ENCODE measurements at regions not wholly inside any gene's neighbourhood (a gene's known extent, or its start where the extent isn't known, plus 50 kb on each side); places are given as distances from the start of the nearest gene placed in this dataset.

- TF ChIP-seq MYC (IDR thresholded peaks at IDR 0.05; ENCODE audit: low read depth, low read length) (no peak), MYC (CRISPR knock-in tag; IDR thresholded peaks at IDR 0.05; ENCODE audit: borderline replicate concordance, low read depth) (no peak)
Measured at GRCh38 chr16:9261376-9261775, 169.9 kb downstream of the HAPSTR1 start (continued).

GRCh38 chr16:9262941-9263715 is 171.7 kb downstream of the HAPSTR1 start:
- no peaks in the 10 kb centered on the region for H3K9me1 ChIP-seq (ENCODE audit: control insufficient read depth, insufficient read depth, low read length)
- TF ChIP-seq ELK1 (CRISPR knock-in tag; IDR thresholded peaks at IDR 0.05) (no peak), U2AF1 (optimal IDR thresholded peaks at IDR 0.05; ENCODE audit: low read depth, low read length) (no peak), CAMTA2 (CRISPR knock-in tag; conservative IDR thresholded peaks at IDR 0.05) (no peak), ID3 (CRISPR knock-in tag; IDR thresholded peaks at IDR 0.05) (no peak), ID3 (tag; IDR thresholded peaks at IDR 0.05) (no peak), NELFE (IDR thresholded peaks at IDR 0.05; ENCODE audit: insufficient read depth, insufficient read length) (no peak), POU5F1 (IDR thresholded peaks at IDR 0.05; ENCODE audit: borderline replicate concordance, low read depth, low read length, partially characterized antibody) (no peak), ARID2 (IDR thresholded peaks at IDR 0.05) (no peak), HMBOX1 (IDR thresholded peaks at IDR 0.05) (no peak), ZNF77 (CRISPR knock-in tag; IDR thresholded peaks at IDR 0.05) (no peak), ZHX1 (conservative IDR thresholded peaks at IDR 0.05; ENCODE audit: low read length) (no peak), RBM25 (IDR thresholded peaks at IDR 0.05; ENCODE audit: low read depth, low read length, severe bottlenecking) (no peak)

More at GRCh38 chr16:9262941-9263715, 171.7 kb downstream of the HAPSTR1 start:
- no TSS peak for BruUV-seq (replicated peaks)
- Histone ChIP-seq H3K4me3 (no peak overlapping the region), H3K9me3 (replicated peaks; ENCODE audit: control insufficient read depth, insufficient read depth, low read depth, low read length) (no peaks in the 10 kb centered on the region), H3K4me2 (ENCODE audit: insufficient read depth, low read length) (no peak overlapping the region), H3K27me3 (ENCODE audit: control insufficient read depth in 2 of 2, insufficient read depth in 2 of 2, low read length in 2 of 2) (peaks cover 7 to 11% of the 10 kb centered on the region in 2 experiments; a peak in 3 of 5 replicates), H3K9ac (ENCODE audit: insufficient read depth in 1 of 2, low read depth in 2 of 2, low read length in 2 of 2) (no peak overlapping the region), H2AFZ (ENCODE audit: low read depth, low read length) (no peak overlapping the region), H4K20me1 (replicated peaks; ENCODE audit: control insufficient read depth, insufficient read depth, low read length) (no peaks in the 10 kb centered on the region; the same call in 1 of the 2 replicates), H3K27ac (ENCODE audit: extremely low read depth, low read depth, low read length) (no peak overlapping the region), H3K36me3 (ENCODE audit: control insufficient read depth, insufficient read depth, low read length) (no peaks in the 10 kb centered on the region), H3K79me2 (ENCODE audit: control insufficient read depth, insufficient read depth, low read length) (no peaks in the 10 kb centered on the region), H3K4me1 (replicated peaks in 1 of 2; ENCODE audit: control insufficient read depth in 2 of 2, insufficient read depth in 2 of 2, low read length in 2 of 2) (no peaks in the 10 kb centered on the region)
- no peak for DNase-seq (ENCODE audit: extremely low read depth in 1 of 4, low spot score in 3 of 4)
- FAIRE-seq: no peak
- no peak for ATAC-seq
- under 1% methylated on average over 15 of the region's 15 CpGs for WGBS (ENCODE audit: insufficient coverage, low coverage, missing lambda C conversion rate)
- ChIA-PET POLR2A (no interaction called here), CTCF (ENCODE audit: low intra/inter-chr PET ratio) (no interaction called here)
- in situ Hi-C loops (cut with MboI): loop anchor here (10.0 kb wide), 1 partner anchor 922 kb away; the partner anchor contains the start of gene GRIN2A
- intact Hi-C loops (cut with micrococcal nuclease): loop anchor here (10.0 kb wide), 1 partner anchor 922 kb away; the partner anchor contains the start of gene GRIN2A
